GM18867 (cell line): ENCODE measurements at regions not wholly inside any gene's neighbourhood (a gene's known extent, or its start where the extent isn't known, plus 50 kb on each side); places are given as distances from the start of the nearest gene placed in this dataset.

Experiments used
- ATAC-seq: cut with Tn5 transposase; IDR thresholded peaks from one replicate; pipeline ENCODE4 v1.9.1; 2021; ENCODE audit warnings: mild to moderate bottlenecking, moderate library complexity; ENCODE audit not compliant: unreplicated experiment

DNA sequence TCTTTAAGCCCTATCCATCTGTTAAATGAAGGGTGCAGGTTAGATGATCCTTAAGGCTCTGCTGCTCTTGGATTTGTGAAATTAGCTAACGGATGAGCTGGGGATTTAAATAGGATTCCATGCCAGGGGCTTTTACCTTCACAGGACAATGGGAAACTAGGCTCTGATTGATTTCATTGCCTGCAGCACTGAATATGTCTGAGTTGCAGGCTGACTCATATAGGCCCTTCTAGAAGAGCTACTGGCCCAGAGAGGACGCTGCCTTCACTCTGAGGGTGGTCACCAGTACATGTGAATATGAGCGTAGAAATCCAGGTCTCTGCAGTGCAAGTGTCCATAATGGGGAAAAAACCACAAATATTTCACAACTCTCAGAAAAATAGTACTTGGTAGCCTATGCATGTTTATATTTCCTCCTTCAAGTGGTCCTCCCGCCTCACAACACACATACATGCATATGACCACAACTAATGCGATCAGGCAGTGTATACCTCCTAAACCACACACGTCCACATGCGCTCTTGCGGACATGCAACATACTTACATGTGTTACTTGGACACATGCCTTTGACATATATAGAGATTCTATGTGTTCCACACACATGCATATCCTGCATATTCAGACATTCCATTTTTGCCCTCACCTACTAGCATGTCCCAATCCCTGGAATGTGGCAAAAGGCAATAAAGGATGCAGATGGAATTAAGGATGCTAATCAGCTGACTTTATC, 233.8 kb upstream of the JUN start:
- ATAC-seq = no peak

GRCh38 chr1:59018446-59018845, 234.6 kb upstream of the JUN start:
- ATAC-seq = no peak

DNA sequence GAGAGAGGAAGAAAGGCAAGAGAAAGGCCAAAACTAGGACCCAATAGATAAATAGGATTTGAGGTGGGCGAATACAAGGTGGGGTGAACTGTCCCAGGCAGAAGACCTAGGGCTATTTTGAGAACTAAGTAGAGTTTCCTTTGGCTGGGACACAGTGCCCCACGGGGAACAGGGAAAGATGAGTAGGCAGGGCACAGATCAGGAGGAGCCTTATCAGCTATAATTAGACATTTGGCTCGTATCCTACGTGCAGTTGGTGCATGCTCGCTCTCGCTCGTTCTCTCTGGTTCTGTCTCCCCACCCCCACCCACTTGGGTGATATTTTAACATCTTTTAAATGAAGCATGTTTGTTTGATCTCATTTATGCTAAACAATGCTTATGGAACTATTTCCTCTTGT, 235.0 kb upstream of the JUN start:
- ATAC-seq = no peak

DNA sequence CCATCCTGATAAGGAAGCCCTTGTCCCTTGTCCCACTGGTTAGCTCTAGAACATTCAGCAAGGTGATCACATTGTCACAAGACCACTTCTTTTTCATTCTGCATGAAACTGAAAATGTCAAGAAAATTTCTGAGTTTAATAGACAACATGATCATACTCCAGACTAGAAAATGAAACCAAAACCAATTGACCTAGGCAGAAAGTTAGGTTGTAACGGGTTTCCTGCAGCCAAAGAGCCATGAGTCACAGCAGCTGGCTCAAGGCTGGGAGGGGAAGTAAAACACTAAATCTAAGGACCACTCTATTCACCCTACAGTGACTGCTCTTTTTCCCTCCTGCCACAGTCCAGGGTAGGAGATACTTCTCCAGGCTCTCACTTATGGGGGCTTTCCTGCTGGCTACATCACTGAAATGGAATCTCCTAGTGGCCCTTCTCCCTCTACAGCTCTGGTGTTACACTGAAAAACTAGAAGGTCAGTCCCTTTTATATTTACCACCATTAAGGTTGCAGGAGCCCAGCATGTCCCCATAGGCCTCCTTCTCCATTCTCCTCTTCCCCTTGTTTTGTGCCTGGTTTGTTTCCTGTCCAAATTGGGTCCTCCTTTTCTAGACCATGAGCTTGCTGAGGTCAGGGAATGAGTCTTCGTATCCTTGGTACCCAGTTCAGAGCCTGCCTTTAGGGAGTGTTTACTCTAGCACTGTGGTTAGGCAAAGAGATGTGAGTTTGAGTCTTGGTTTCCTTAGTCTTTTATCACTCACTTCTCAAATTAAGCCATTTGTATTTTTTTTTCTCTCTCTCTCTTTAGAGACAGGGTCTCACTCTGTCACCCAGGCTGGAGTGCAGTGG, 236.5 kb upstream of the JUN start:
- peak; percentile 89 for ATAC-seq

- ATAC-seq = no peak
Observed at GRCh38 chr1:59022199-59022598, 238.4 kb upstream of the JUN start.

DNA sequence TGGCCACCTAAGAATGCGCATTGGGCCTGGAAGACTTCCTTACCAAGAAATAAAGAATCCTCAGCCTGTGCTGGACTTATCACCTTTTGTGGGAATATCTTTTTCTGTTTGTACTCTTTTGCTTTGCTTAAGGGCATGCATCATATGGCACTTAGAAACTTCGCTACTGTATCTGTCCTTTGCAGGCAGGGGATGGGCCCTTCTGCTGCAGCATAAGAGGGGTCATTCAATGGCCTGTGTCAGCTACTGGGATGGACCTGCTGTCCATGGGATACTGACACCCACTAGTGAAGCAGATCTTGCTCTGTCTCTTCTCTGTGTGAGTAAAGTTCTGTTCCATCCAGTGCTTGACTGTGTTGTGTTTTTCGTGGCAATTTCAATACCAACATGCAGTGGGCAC, 239.0 kb upstream of the JUN start:
- ATAC-seq = no peak

- ATAC-seq = no peak
Observed at GRCh38 chr1:59025201-59025600, 241.4 kb upstream of the JUN start.

DNA sequence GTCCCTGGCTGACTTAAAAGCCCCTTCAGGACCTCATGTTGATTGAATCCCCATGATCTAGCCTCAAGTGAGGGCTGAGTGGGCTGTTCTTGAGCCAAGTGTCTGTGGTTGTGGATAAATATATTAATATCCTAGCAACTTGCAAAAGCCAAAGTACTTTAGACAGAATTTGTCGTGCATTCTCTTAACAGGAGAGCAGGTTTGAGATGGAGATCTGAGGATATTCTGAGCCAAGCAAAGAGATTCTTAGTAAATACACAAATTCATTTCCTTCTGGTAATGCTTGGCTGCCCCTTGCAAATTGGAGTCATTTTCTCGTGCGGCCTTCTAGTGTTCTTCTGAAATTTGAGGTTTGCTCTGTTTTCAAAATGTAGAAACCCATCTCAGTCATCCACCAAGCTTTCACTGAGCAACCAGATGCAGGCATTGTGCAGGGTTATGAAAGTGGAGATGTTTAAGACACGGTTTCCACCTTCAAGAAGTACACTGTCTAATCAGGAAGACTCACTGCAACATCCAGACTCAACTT, 242.1 kb upstream of the JUN start:
- peak; percentile 88 for ATAC-seq

GRCh38 chr1:59026472-59026948, 242.7 kb upstream of the JUN start:
- ATAC-seq = peak; percentile 28

DNA sequence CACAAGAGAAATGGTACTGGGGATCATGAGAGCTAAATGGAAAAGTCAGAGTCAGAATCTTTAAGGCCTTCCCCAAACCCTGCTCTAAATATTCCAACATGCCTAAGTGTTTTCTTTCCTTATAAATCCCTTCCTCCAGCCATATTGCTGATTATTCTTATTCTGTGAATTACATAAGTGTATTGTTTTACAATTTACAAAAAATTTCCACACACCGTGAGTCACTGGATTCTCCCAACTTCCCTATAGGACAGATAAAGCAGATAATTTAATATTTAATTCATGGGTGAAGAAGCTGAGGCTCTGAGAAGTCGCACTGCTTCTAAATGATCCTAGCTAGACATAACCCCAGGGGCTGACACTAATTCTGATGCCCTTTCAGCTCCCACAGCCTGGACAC, 243.3 kb upstream of the JUN start:
- ATAC-seq = no peak

- ATAC-seq = no peak
Observed at GRCh38 chr1:59028048-59028447, 244.2 kb upstream of the JUN start.

DNA sequence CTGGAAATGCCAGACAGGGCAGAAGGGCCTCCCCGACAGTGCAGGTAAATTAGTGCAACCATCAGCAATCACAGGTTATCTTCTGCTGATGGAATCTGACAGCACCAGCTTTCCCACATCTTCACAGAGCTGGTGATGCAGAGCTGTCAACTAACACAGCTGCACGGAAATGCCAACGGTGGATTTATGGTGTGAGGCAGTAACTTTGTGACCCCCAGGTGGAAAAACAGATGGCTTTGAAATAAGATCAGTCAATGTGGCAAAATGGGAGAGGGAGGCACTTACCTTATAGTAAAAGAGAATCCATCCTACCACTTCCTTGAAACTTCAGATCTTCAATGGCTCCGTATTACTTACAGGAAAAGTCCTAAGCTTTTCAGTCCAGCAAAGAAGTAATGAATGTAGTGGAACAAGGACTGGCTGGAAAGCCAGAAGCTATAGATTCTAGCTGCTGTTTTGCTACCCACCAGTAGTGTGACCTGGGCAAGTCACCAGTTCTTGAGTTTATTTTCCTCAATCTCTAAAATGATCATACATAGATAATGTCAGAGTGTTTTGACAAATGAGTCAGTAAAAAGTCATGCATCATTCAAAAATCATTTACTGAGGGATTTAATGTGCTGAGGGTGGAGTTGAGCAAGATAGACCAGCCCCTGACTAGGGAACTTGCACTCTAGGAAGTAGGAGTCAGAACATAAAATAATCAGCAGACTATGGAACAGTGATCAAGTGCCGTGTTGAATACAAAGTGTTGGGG, 245.7 kb upstream of the JUN start:
- no peak for ATAC-seq

DNA sequence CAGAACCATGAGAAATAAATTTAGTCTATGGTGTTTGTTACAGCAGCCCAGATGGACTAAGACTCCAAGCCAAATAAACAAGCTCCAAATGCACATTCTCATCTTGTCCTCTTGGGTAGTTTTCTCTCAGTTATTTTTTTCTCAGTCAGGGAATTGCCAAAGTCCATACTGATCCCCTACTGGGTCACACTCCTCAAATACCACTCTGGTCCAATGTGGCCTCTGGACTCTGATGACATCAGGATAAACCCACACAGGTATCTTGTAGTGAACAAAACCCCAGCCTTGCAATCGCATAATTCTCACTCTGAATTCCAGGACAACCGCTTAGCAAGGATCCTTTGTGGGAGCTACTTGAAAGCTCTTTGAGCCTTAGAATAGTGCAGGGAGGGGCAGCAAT, 248.4 kb upstream of the JUN start:
- ATAC-seq = no peak

DNA sequence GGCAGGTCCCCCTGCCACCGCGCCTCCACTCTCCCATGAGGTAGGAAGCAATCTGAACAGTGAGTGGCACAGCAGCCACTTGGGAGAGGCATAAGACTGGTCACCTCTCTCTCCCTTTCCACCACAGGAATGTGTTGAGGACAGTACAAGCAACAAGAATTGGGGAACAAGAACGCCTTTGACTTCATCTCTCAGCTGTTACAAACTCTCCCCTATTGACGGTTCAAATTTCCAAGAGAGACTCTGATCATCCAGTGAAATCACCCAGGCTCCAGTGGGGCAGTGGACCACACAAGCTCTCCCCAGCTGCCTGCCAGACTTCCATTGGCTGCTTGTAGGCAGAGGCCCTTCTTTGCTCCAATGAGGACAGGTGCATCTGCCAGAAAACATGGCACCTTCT, 249.9 kb upstream of the JUN start:
- no peak for ATAC-seq

DNA sequence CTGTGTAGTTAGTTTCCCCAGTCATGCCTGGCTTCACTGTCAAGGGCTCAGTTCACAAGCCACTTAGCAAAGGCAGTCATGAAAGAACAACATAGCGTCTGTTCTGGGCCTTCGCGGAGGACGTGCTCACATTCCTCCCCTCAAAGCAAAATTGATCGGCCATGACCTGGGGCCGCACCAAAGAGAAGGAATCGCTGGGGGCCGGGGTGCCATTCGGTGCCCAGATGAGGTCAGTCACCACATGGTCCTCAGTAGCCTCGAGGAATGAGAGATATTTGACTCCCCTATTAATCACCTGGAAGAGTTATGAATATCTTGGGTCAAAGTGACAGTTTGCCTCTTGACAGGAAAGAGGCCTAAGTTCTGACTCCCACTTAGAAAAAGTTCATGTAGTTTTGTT, 251.1 kb upstream of the JUN start:
- ATAC-seq = no peak

DNA sequence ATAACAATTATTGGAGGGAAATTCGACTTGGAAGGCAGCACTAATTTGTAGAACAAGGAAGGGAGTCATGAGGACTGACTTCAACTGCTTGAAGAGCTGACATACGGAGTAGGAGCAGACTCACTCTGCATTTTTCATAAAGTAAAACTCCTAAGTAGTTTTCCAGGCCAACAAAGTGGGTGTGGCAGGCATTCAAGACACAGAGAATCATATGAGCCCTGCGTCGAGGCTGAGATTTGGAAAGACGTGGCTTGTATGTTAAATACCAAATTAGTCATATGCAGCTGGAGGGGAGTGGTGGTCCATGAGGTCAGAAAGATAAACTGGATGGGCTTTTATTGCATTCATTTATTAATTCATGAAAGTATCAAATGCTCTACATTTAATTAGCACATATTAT, 255.7 kb upstream of the JUN start:
- no peak for ATAC-seq

GRCh38 chr1:59040486-59040885, 256.4 kb upstream of the FGGY start:
- ATAC-seq = no peak

DNA sequence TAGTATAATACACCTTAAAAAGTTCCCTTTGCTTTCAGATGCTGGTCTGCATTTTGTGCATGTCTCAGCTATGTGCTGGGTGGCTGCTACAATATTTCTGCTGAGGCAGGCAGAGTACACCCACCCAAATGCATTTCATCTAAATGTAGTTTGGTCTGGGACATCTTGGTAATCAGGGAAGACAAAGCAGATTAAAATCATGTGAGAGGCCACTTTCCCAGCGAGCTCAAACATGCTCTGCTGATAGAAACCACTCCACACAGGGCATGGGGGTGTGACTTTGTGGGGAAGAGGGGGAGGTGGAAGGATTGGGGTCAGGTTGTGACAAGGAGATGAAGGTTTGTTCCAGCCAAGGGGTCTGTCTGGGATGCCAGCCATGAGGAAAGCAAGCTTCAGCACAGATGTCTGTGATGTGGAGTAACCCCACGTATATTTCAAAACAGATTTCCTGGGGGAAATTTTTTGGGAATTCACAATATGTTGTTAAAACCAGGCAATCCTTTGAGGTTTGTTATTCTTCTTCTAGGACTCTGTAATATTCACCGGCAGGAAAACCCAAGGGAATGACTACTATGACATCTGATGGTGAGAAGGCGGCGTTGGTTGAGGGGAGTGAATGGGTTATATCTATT, 255.1 kb upstream of the FGGY start:
- no peak for ATAC-seq

DNA sequence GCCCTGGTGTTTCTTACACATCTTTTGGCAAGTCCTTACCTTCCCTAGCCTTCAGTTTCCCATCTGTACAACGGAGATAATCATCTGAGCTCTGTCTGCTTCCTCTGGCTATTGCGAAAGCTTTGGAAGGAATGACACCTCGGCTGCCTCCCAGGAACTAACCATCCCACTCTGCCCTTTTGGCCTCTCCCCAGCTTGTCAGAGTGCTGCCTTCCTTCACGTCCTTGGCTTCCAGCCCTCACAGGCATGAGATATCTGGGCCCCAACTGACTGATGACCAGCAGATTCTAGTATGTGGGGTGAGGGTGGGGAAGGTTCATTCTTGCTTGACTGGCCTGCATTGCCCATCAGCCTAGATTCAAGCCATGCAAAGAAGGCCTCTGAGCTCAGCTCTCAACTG, 253.1 kb upstream of the FGGY start:
- no peak for ATAC-seq

DNA sequence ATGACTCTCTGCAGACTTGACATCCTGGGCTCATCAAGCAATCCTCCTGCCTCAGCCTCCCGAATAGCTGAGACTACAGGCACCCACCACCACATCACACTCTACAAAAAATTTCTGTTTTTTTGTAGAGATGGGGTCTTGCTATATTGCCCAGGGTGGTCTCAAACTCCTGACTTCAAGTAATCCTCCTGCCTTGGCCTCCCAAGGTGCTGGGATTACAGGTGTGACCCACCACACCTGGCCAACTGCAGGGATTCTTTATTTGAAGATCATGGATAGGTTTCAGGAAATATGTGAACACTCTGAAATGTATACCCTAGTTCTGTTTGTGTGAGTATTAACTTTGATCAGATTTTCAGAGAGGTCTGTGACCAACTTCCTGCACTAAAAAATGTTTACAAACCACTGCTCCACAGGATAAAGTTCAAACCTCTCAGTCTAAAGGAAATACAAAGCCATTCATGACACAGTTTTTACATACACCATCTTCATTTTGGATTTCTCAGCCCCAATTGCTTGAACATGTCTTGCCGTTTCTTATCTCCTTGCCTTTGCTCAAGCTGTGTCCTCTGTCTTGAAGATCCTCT, 252.3 kb upstream of the FGGY start:
- no peak for ATAC-seq
